GM18951 (cell line): ENCODE measurements at regions not wholly inside any gene's neighbourhood (a gene's known extent, or its start where the extent isn't known, plus 50 kb on each side); places are given as distances from the start of the nearest gene placed in this dataset.

Source experiments
- POLR2A ChIP-seq: IDR thresholded peaks from 4 replicates; pipeline ENCODE4 v1.6.1; 2011; ENCODE audit warnings: mild to moderate bottlenecking; ENCODE audit not compliant: insufficient read length, insufficient read depth; ENCODE audit errors: extremely low read depth
- in situ Hi-C: fragments of 300-500 bp; cut with MboI; formaldehyde crosslinking; loops from one replicate; pipeline ENCODE4 v1.12.0; 2022; ENCODE audit warnings: low sequenced_read_pairs, mixed read lengths, inconsistent platforms; ENCODE audit not compliant: unreplicated experiment

GRCh38 chr14:66435683-66436082 is 50.5 kb upstream of the CCDC196 start:
- in situ Hi-C loops = no loop called here
- TF ChIP-seq POLR2A = no peak
